OCI-LY1 (cell line): ENCODE measurements at regions not wholly inside any gene's neighbourhood (a gene's known extent, or its start where the extent isn't known, plus 50 kb on each side); places are given as distances from the start of the nearest gene placed in this dataset.

Experiments used
- H2AFZ ChIP-seq: fragments of 200-600 bp; sonication (generic), shearing (Covaris generic); 2 replicates; pipeline ENCODE4 v1.6.0; 2014; ENCODE audit warnings: antibody characterized with exemption, mild to moderate bottlenecking, low read length
- H3F3A ChIP-seq: fragments of 200-600 bp; sonication (generic), shearing (Covaris generic); 2 replicates; pipeline ENCODE4 v1.6.0; 2014; ENCODE audit warnings: mild to moderate bottlenecking, antibody characterized with exemption, low read length, moderate library complexity; ENCODE audit not compliant: insufficient read depth
- H3K27ac ChIP-seq: fragments of 200-600 bp; sonication (generic); 2 replicates; pipeline ENCODE4 v1.5.1; 2014; ENCODE audit warnings: low read length, mixed run types, mild to moderate bottlenecking, low read depth; ENCODE audit not compliant: poor library complexity, severe bottlenecking
- H3K27me3 ChIP-seq: fragments of 200-600 bp; sonication (generic); 2 replicates; pipeline ENCODE4 v1.6.0; 2014; ENCODE audit warnings: antibody characterized with exemption, mild to moderate bottlenecking, low read length, moderate library complexity; ENCODE audit not compliant: insufficient read depth
- H3K36me3 ChIP-seq: fragments of 200-600 bp; sonication (generic); 2 replicates; pipeline ENCODE4 v1.6.1; 2014; ENCODE audit warnings: mild to moderate bottlenecking, antibody characterized with exemption, low read length, moderate library complexity, mixed read lengths; ENCODE audit not compliant: insufficient read depth
- H3K4me1 ChIP-seq: fragments of 200-600 bp; sonication (generic); 2 replicates; pipeline ENCODE4 v1.5.1; 2014; ENCODE audit warnings: mild to moderate bottlenecking, low read length, moderate library complexity; ENCODE audit not compliant: insufficient read depth, severe bottlenecking
- H3K4me2 ChIP-seq: fragments of 200-600 bp; sonication (generic), shearing (Covaris generic); 2 replicates; pipeline ENCODE4 v1.6.1; 2014; ENCODE audit warnings: low read length
- H3K4me3 ChIP-seq: fragments of 200-600 bp; sonication (generic); 2 replicates; pipeline ENCODE4 v1.5.1; 2014; ENCODE audit warnings: low read length, low read depth, mild to moderate bottlenecking, mixed read lengths; ENCODE audit not compliant: poor library complexity, severe bottlenecking
- H3K79me2 ChIP-seq: fragments of 200-600 bp; shearing (Covaris generic); 2 replicates; pipeline ENCODE4 v1.6.1; 2016; ENCODE audit warnings: mixed run types, low read length, mixed read lengths; ENCODE audit not compliant: insufficient read depth
- H3K9ac ChIP-seq: fragments of 200-600 bp; sonication (generic), shearing (Covaris generic); 2 replicates; pipeline ENCODE4 v1.6.1; 2014; ENCODE audit warnings: mild to moderate bottlenecking, low read length, mixed read lengths
- H3K9me2 ChIP-seq: fragments of 200-600 bp; sonication (generic), shearing (Covaris generic); 2 replicates; pipeline ENCODE4 v1.6.1; 2014; ENCODE audit warnings: low read depth, mild to moderate bottlenecking, low read length, mixed read lengths
- H3K9me3 ChIP-seq: fragments of 200-600 bp; shearing (Covaris generic); 2 replicates; pipeline ENCODE4 v1.6.1; 2014; ENCODE audit warnings: low read length, mixed read lengths
- H4K20me1 ChIP-seq: fragments of 200-600 bp; sonication (generic), shearing (Covaris generic); 2 replicates; pipeline ENCODE4 v1.6.0; 2016; ENCODE audit warnings: mild to moderate bottlenecking, low read length; ENCODE audit not compliant: insufficient read depth
- EZH2 ChIP-seq: fragments of 200-600 bp; sonication (generic), shearing (Covaris generic); IDR thresholded peaks from 2 replicates; pipeline ENCODE4 v1.8.0; 2017; ENCODE audit warnings: borderline replicate concordance, mixed run types, mild to moderate bottlenecking, antibody characterized with exemption, low read length, moderate library complexity, mixed read lengths
- TF ChIP-seq, protein P1 (sequence below): fragments of 200-600 bp; sonication (generic), shearing (Covaris generic); IDR thresholded peaks from 2 replicates; pipeline ENCODE4 v1.5.1; 2017; ENCODE audit warnings: mild to moderate bottlenecking, antibody characterized with exemption, low read length, moderate library complexity, mixed read lengths

DNA sequence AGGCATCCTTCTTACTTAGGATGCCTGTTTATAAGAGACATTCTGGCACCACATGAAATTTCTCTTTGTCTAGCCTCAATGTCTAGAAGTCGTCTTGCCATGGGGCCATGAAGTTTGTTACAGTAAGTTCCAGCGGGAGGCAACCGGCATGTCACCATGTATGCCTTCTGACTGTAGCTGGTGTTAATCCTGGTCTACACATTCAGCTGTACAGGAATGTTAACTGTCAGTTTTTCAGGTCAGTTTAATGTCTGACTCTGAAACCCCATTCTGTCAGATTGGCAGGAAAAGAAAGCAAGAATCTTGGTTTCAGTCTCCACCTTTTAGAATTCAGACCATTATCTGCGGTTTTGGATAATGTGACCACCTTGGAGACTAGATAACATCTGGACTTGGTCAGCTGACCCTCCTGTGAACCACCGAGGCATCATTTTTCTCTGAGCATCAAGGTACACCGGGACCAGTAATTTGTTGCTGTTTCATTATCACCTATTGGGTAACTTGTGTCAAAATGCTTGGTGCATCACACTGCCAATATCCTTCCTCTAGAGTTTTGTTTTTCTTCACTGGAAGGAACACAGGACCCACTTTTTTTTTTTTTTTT, 228.7 kb downstream of the DOK5 start:
- H3K27me3 ChIP-seq = no peaks in the 10 kb centered on the region
- no peak overlapping the region for H2AFZ ChIP-seq
- TF ChIP-seq, protein P1, sequence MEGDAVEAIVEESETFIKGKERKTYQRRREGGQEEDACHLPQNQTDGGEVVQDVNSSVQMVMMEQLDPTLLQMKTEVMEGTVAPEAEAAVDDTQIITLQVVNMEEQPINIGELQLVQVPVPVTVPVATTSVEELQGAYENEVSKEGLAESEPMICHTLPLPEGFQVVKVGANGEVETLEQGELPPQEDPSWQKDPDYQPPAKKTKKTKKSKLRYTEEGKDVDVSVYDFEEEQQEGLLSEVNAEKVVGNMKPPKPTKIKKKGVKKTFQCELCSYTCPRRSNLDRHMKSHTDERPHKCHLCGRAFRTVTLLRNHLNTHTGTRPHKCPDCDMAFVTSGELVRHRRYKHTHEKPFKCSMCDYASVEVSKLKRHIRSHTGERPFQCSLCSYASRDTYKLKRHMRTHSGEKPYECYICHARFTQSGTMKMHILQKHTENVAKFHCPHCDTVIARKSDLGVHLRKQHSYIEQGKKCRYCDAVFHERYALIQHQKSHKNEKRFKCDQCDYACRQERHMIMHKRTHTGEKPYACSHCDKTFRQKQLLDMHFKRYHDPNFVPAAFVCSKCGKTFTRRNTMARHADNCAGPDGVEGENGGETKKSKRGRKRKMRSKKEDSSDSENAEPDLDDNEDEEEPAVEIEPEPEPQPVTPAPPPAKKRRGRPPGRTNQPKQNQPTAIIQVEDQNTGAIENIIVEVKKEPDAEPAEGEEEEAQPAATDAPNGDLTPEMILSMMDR = no peak
- TF ChIP-seq EZH2 = no peak
- no peaks in the 10 kb centered on the region for H3K9me3 ChIP-seq
- H3K79me2 ChIP-seq = no peaks in the 10 kb centered on the region
- H3K4me3 ChIP-seq = no peak overlapping the region
- H3F3A ChIP-seq = no peaks in the 10 kb centered on the region
- no peaks in the 10 kb centered on the region for H3K4me1 ChIP-seq
- H3K9me2 ChIP-seq = no peaks in the 10 kb centered on the region
- no peak overlapping the region for H3K9ac ChIP-seq
- no peaks in the 10 kb centered on the region for H3K36me3 ChIP-seq
- H3K27ac ChIP-seq = peak overlapping the region; percentile 21
- H4K20me1 ChIP-seq = no peaks in the 10 kb centered on the region
- no peak overlapping the region for H3K4me2 ChIP-seq
